ENCODE measurements at regions not wholly inside any gene's neighbourhood (a gene's known extent, or its start where the extent isn't known, plus 50 kb on each side); places are given as distances from the start of the nearest gene placed in this dataset.

GRCh38 chr3:103585809-103586208 is 1151.0 kb downstream of the ZPLD1 start:
- DNase-seq, result no peak
- TF ChIP-seq CTCF (IDR thresholded peaks at IDR 0.05; ENCODE audit: low read length) (no peak), EZH2 (optimal IDR thresholded peaks at IDR 0.05; ENCODE audit: low read depth, low read length) (no peak), EZH2phosphoT487 (IDR thresholded peaks at IDR 0.05; ENCODE audit: low read length) (no peak)
- Histone ChIP-seq H3K9me3 (replicated peaks; ENCODE audit: insufficient read depth, low read length) (no peaks in the 10 kb centered on the region), H3K4me3 (ENCODE audit: low read length) (no peak overlapping the region), H4K20me1 (ENCODE audit: insufficient read depth, low read length) (no peaks in the 10 kb centered on the region), H3K27me3 (replicated peaks; ENCODE audit: insufficient read depth, low read length) (no peaks in the 10 kb centered on the region), H3K4me1 (ENCODE audit: low read length) (no peaks in the 10 kb centered on the region), H3K79me2 (ENCODE audit: low read length) (no peaks in the 10 kb centered on the region), H3K4me2 (ENCODE audit: low read depth, low read length) (no peak overlapping the region), H2AFZ (ENCODE audit: low read length) (no peak overlapping the region), H3K9ac (ENCODE audit: low read length) (no peak overlapping the region), H3K27ac (ENCODE audit: low read length) (no peak overlapping the region), H3K9me2 (replicated peaks; ENCODE audit: insufficient read depth, low read length) (no peaks in the 10 kb centered on the region), H3K36me3 (replicated peaks; ENCODE audit: insufficient read depth, low read length) (no peaks in the 10 kb centered on the region), H3F3A (ENCODE audit: insufficient read depth, low read length) (no peaks in the 10 kb centered on the region)

GRCh38 chr3:103589770-103590169 is 1155.0 kb downstream of the ZPLD1 start:
- Histone ChIP-seq H3K27ac (ENCODE audit: low read length) (no peak overlapping the region), H3K4me2 (ENCODE audit: low read depth, low read length) (no peak overlapping the region), H3K79me2 (ENCODE audit: low read length) (no peaks in the 10 kb centered on the region), H3K9me2 (replicated peaks; ENCODE audit: insufficient read depth, low read length) (no peaks in the 10 kb centered on the region; the same call in 1 of the 2 replicates), H4K20me1 (ENCODE audit: insufficient read depth, low read length) (no peaks in the 10 kb centered on the region), H3K4me3 (ENCODE audit: low read length) (no peak overlapping the region), H3F3A (ENCODE audit: insufficient read depth, low read length) (no peaks in the 10 kb centered on the region), H3K4me1 (ENCODE audit: low read length) (no peaks in the 10 kb centered on the region), H2AFZ (ENCODE audit: low read length) (no peak overlapping the region), H3K9me3 (replicated peaks; ENCODE audit: insufficient read depth, low read length) (no peaks in the 10 kb centered on the region), H3K9ac (ENCODE audit: low read length) (no peak overlapping the region), H3K36me3 (replicated peaks; ENCODE audit: insufficient read depth, low read length) (no peaks in the 10 kb centered on the region), H3K27me3 (replicated peaks; ENCODE audit: insufficient read depth, low read length) (no peaks in the 10 kb centered on the region)
- DNase-seq, result no peak
- TF ChIP-seq CTCF (IDR thresholded peaks at IDR 0.05; ENCODE audit: low read length), result no peak
- no peak for TF ChIP-seq EZH2 (optimal IDR thresholded peaks at IDR 0.05; ENCODE audit: low read depth, low read length)
- no peak for TF ChIP-seq EZH2phosphoT487 (IDR thresholded peaks at IDR 0.05; ENCODE audit: low read length)

DNA sequence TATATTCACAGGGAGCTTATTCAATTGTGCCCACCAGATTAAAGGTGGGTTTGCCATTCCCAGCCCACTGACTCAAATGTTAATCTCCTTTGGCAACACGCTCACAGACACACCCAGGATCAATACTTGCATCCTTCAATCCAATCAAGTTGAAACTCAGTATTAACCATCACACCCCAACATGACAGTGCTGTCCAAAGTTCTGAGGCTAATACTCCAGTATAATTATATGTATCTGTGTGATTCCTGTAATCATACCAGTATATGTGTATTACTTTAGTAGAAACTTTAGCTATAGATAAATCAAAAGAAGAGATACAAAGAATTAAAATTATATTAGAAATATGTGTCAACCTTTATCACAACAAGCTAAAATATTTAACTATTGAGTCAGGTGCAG is 1166.0 kb downstream of the ZPLD1 start:
- H3K9me2 ChIP-seq (replicated peaks; ENCODE audit: insufficient read depth, low read length), result no peaks in the 10 kb centered on the region
- H2AFZ ChIP-seq (ENCODE audit: low read length), result no peak overlapping the region
- no peak overlapping the region for H3K9ac ChIP-seq (ENCODE audit: low read length)
- H3K79me2 ChIP-seq (ENCODE audit: low read length), result no peaks in the 10 kb centered on the region
- H3K27ac ChIP-seq (ENCODE audit: low read length), result no peak overlapping the region
- H4K20me1 ChIP-seq (ENCODE audit: insufficient read depth, low read length), result no peaks in the 10 kb centered on the region
- no peaks in the 10 kb centered on the region for H3K4me1 ChIP-seq (ENCODE audit: low read length)
- no peak for DNase-seq
- TF ChIP-seq EZH2phosphoT487 (IDR thresholded peaks at IDR 0.05; ENCODE audit: low read length), result no peak
- TF ChIP-seq EZH2 (optimal IDR thresholded peaks at IDR 0.05; ENCODE audit: low read depth, low read length), result no peak
- TF ChIP-seq CTCF (IDR thresholded peaks at IDR 0.05; ENCODE audit: low read length), result no peak
- no peaks in the 10 kb centered on the region for H3K27me3 ChIP-seq (replicated peaks; ENCODE audit: insufficient read depth, low read length)
- H3K9me3 ChIP-seq (replicated peaks; ENCODE audit: insufficient read depth, low read length), result no peaks in the 10 kb centered on the region
- H3F3A ChIP-seq (ENCODE audit: insufficient read depth, low read length), result no peaks in the 10 kb centered on the region
- no peaks in the 10 kb centered on the region for H3K36me3 ChIP-seq (replicated peaks; ENCODE audit: insufficient read depth, low read length)
- H3K4me3 ChIP-seq (ENCODE audit: low read length), result no peak overlapping the region
- H3K4me2 ChIP-seq (ENCODE audit: low read depth, low read length), result no peak overlapping the region

Data from MM.1S (cell line).